HEK293T (cell line): ENCODE measurements at regions not wholly inside any gene's neighbourhood (a gene's known extent, or its start where the extent isn't known, plus 50 kb on each side); places are given as distances from the start of the nearest gene placed in this dataset.

Source experiments
- CTCF ChIA-PET: fragments of 350-600 bp; formaldehyde crosslinking; extraction: SDS; loops from one replicate; lab custom pipeline; 2021; ENCODE audit warnings: antibody characterized with exemption, inconsistent platforms; lab: Yijun Ruan, JAX
- POLR2A ChIA-PET: fragments of 350-600 bp; formaldehyde crosslinking; extraction: SDS; loops from one replicate; lab custom pipeline; 2020; ENCODE audit warnings: antibody characterized with exemption, inconsistent platforms; lab: Yijun Ruan, JAX
- DNase-seq: peaks from one replicate; pipeline ENCODE4 v3.0.0; 2012; ENCODE audit warnings: mixed read lengths; ENCODE audit errors: extremely low spot score
- ARNT ChIP-seq: fragments of 450-650 bp; IDR thresholded peaks from 2 replicates; pipeline ENCODE4 v1.6.1; 2017; ENCODE audit warnings: mild to moderate bottlenecking
- BHLHE40 ChIP-seq: fragments of 450-650 bp; IDR thresholded peaks from 2 replicates; pipeline ENCODE4 v1.6.1; 2016; ENCODE audit warnings: mild to moderate bottlenecking, moderate library complexity, borderline replicate concordance
- CTBP1 ChIP-seq: fragments of 450-650 bp; IDR thresholded peaks from 2 replicates; pipeline ENCODE4 v1.6.1; 2016; ENCODE audit warnings: borderline replicate concordance
- ELF4 ChIP-seq: fragments of 450-650 bp; IDR thresholded peaks from 2 replicates; pipeline ENCODE4 v1.6.1; 2017; ENCODE audit warnings: antibody characterized with exemption
- FOXA1 ChIP-seq: fragments of 450-650 bp; IDR thresholded peaks from 2 replicates; pipeline ENCODE4 v1.6.1; 2016; ENCODE audit warnings: mild to moderate bottlenecking
- FOXK2 ChIP-seq: fragments of 450-650 bp; IDR thresholded peaks from 2 replicates; pipeline ENCODE4 v1.6.1; 2016; ENCODE audit warnings: mild to moderate bottlenecking
- FOXM1 ChIP-seq: fragments of 450-650 bp; IDR thresholded peaks from 2 replicates; pipeline ENCODE4 v1.6.1; 2017; ENCODE audit warnings: mild to moderate bottlenecking, borderline replicate concordance
- HDGF ChIP-seq: fragments of 450-650 bp; IDR thresholded peaks from 2 replicates; pipeline ENCODE4 v1.6.1; 2017; ENCODE audit warnings: antibody characterized with exemption, borderline replicate concordance
- L3MBTL2 ChIP-seq: fragments of 450-650 bp; conservative IDR thresholded peaks from 2 replicates; pipeline ENCODE4 v1.6.1; 2016; ENCODE audit warnings: mild to moderate bottlenecking
- LEF1 ChIP-seq: fragments of 450-650 bp; IDR thresholded peaks from 2 replicates; pipeline ENCODE4 v1.6.1; 2017; ENCODE audit warnings: mild to moderate bottlenecking, borderline replicate concordance
- NFRKB ChIP-seq: fragments of 450-650 bp; IDR thresholded peaks from 2 replicates; pipeline ENCODE4 v1.6.1; 2016; ENCODE audit warnings: mild to moderate bottlenecking, moderate library complexity
- SP1 ChIP-seq: fragments of 450-650 bp; IDR thresholded peaks from 2 replicates; pipeline ENCODE4 v1.6.1; 2017
- SUZ12 ChIP-seq: fragments of 450-650 bp; IDR thresholded peaks from 2 replicates; pipeline ENCODE4 v1.6.1; 2016; ENCODE audit warnings: mild to moderate bottlenecking
- TARDBP ChIP-seq: fragments of 450-650 bp; IDR thresholded peaks from 2 replicates; pipeline ENCODE4 v1.6.1; 2016
- ZNF384 ChIP-seq: fragments of 450-650 bp; IDR thresholded peaks from 2 replicates; pipeline ENCODE4 v1.6.1; 2016
- TF ChIP-seq, protein P1 (sequence below): fragments of 450-650 bp; IDR thresholded peaks from 2 replicates; pipeline ENCODE4 v1.6.1; 2016

DNA sequence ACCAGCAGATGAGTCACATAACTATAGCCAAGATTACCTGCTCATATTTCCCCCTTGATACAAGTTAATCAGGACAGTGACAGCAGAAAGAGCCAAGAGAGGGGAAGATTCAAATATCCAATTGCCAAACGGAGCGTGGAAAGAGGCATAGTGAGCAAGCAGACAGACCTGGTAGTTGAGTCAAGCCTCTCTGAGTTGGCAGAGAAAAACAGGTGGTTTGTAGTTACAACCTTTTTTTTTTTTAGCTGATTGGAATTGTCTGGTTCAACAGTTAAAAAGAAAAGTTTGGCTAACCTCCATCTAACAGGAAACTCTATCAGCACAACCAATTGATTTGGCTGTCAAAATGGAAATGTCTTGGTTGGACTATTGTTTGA lies 272.1 kb downstream of the TLE1 start:
- CTCF ChIA-PET, result no interaction called here
- TF ChIP-seq LEF1 (no peak), NFRKB (no peak)
- TF ChIP-seq, protein P1, sequence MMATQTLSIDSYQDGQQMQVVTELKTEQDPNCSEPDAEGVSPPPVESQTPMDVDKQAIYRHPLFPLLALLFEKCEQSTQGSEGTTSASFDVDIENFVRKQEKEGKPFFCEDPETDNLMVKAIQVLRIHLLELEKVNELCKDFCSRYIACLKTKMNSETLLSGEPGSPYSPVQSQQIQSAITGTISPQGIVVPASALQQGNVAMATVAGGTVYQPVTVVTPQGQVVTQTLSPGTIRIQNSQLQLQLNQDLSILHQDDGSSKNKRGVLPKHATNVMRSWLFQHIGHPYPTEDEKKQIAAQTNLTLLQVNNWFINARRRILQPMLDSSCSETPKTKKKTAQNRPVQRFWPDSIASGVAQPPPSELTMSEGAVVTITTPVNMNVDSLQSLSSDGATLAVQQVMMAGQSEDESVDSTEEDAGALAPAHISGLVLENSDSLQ, result 0 out of 2 replicates have a peak, but pooled peaks have one; percentile 20
- POLR2A ChIA-PET, result no interaction called here
- no peak for DNase-seq

DNA sequence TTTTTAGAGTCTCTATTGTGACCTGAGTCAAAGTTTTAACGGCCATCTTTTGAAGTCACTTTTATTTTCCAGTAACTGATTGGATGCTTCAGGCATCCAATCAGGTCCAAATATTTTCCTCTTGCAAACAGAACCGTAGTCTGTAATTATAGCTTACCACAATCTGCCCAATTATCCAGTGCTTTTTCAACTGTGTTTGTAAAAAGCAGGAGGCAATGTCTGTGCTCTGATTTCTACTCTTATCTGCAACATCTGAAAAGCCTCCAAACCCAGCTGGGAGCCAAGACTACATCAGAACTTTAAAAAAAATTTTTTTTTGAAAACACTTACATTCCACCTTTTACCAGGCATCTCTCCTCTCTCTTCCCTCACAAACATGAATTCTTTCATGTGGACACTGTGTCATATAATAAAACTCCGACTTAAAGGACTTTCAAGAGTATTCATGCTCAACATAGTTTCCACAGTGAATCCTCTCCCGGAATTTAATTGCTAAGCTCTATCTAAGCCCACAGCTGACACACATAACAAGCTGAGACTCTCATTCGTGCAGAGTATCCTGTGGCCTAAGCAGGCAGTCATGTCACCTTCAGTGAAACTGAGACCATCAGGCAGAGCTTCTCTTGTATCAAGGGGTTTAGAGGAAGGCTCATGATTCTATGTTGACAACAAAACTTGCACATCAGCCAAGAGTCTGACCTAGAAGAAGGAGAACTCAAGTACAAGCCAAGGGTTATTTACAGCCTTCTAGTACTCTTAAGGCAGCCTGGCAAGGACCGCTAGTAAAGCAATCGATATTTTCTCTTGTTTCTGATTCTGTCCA lies 272.7 kb downstream of the TLE1 start:
- CTCF ChIA-PET, result no interaction called here
- POLR2A ChIA-PET, result no interaction called here

GRCh38 chr9:81414836-81415235 lies 274.5 kb downstream of the TLE1 start:
- CTCF ChIA-PET, result no interaction called here
- no peak for DNase-seq
- POLR2A ChIA-PET, result no interaction called here
- TF ChIP-seq SUZ12, result no peak
- no peak for TF ChIP-seq HDGF
- TF ChIP-seq BHLHE40, result no peak
- no peak for TF ChIP-seq FOXM1
- no peak for TF ChIP-seq CTBP1
- TF ChIP-seq TARDBP, result no peak
- TF ChIP-seq NFRKB, result no peak
- TF ChIP-seq SP1, result no peak
- TF ChIP-seq, protein P1, result no peak
- no peak for TF ChIP-seq FOXA1
- TF ChIP-seq FOXK2, result no peak
- TF ChIP-seq L3MBTL2, result no peak
- TF ChIP-seq ARNT, result no peak
- no peak for TF ChIP-seq LEF1
- no peak for TF ChIP-seq ELF4
- TF ChIP-seq ZNF384, result no peak

More for the DNA sequence above, 272.7 kb downstream of the TLE1 start:
- DNase-seq, result no peak
- TF ChIP-seq CTBP1 (no peak), ZNF384 (no peak), SUZ12 (no peak), FOXK2 (no peak), HDGF (no peak), SP1 (no peak), L3MBTL2 (no peak), FOXM1 (no peak), FOXA1 (no peak), NFRKB (no peak)

DNA sequence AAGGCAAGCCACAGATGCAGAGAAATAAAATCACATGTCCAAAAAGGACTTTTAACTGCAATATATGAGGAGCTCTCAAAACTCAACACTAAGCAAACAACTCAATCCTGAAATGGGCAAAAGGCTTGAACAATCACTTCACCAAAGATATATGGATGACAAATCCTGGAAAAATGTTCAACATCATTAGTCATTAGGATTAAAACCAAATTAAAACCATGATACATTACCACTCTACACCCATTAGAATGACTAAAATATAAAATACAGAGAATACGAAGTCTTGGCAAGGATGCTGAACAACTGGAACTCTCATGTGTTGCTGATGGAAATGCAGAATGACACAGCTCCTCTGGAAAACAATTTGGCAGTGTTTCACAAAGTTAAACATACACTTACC lies 277.4 kb downstream of the TLE1 start:
- POLR2A ChIA-PET, result no interaction called here
- DNase-seq, result no peak
- TF ChIP-seq ARNT (no peak), SP1 (no peak), L3MBTL2 (no peak), FOXM1 (no peak), ELF4 (no peak), LEF1 (no peak), BHLHE40 (no peak), ZNF384 (no peak)
- CTCF ChIA-PET, result no interaction called here

GRCh38 chr9:81410201-81410600 lies 279.1 kb downstream of the TLE1 start:
- TF ChIP-seq L3MBTL2, result no peak
- no peak for TF ChIP-seq BHLHE40
- no peak for TF ChIP-seq HDGF
- TF ChIP-seq FOXA1, result no peak
- no peak for TF ChIP-seq LEF1
- TF ChIP-seq NFRKB, result no peak
- TF ChIP-seq FOXM1, result no peak
- no peak for TF ChIP-seq ARNT
- no peak for TF ChIP-seq SUZ12
- no peak for TF ChIP-seq FOXK2
- TF ChIP-seq CTBP1, result no peak
- TF ChIP-seq SP1, result no peak
- TF ChIP-seq TARDBP, result no peak
- TF ChIP-seq ELF4, result no peak
- no peak for TF ChIP-seq ZNF384
- DNase-seq, result no peak
- ChIA-PET CTCF (no interaction called here), POLR2A (no interaction called here)

DNA sequence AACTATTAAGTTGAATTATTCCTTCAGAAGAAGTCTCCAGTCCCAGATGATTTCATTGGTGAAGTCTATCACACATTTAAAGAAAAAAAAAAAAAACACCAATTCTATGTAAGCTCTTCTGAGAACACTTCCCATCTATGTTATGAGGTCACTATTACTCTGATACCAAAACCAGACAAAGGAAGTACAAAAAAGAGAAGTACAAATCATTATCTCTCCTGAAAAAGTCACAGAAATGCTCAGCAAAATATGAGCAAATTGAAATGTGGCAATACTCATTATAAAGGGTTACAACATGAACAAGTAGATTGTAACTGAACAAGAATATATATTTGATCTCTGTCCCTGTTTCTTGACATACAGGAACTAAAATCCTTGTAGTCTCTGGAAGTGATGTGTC lies 280.4 kb downstream of the TLE1 start:
- CTCF ChIA-PET, result no interaction called here
- no peak for DNase-seq
- POLR2A ChIA-PET, result no interaction called here
- TF ChIP-seq TARDBP (no peak), SP1 (no peak), BHLHE40 (no peak), FOXK2 (no peak)

- ChIA-PET CTCF (no interaction called here), POLR2A (no interaction called here)
- no peak for DNase-seq
- TF ChIP-seq FOXK2 (no peak), HDGF (no peak), ZNF384 (no peak), CTBP1 (no peak), SUZ12 (no peak), TARDBP (no peak), LEF1 (no peak), FOXM1 (no peak), L3MBTL2 (no peak), BHLHE40 (no peak), SP1 (no peak), NFRKB (no peak), ARNT (no peak), FOXA1 (no peak), ELF4 (no peak)
- TF ChIP-seq, protein P1, result no peak
Observed at GRCh38 chr9:81404931-81405598, 284.3 kb downstream of the TLE1 start.
